Fibroblast of the aortic adventitia (primary cell): ENCODE measurements at regions not wholly inside any gene's neighbourhood (a gene's known extent, or its start where the extent isn't known, plus 50 kb on each side); places are given as distances from the start of the nearest gene placed in this dataset.

ENCODE experiments used
- DNase-seq: peaks from one replicate; pipeline ENCODE4 v3.0.0-alpha.2; 2010; ENCODE audit warnings: low read depth
- H3K4me3 ChIP-seq: 2 replicates; pipeline ENCODE4 v1.5.1; 2011; ENCODE audit warnings: low read depth, mild to moderate bottlenecking, control low read depth, low read length, moderate library complexity
- TF ChIP-seq, protein P1 (sequence below): IDR thresholded peaks from 2 replicates; pipeline ENCODE4 v1.5.1; 2011; ENCODE audit warnings: mild to moderate bottlenecking, low read length, control low read depth, inconsistent platforms; ENCODE audit not compliant: insufficient read depth

DNA sequence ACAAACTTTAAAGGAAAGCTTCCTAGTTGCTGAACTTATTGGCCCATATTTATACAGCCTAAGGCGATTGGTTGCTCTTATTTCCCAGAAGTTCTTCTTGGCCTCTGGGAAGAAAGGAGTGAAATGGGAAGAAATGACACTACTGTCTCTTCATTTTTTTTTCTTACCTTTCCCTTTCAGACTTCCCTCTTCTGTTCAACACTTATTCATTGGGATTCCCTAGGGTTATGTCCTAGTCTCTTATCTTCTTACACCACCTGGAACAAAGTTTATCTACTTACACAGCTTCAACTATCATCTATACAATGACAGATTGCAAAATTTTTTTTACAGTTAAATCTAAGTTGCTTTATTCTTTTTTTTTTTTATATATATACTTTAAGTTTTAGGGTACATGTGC is 68.0 kb downstream of the SNX12 start:
- TF ChIP-seq, protein P1, sequence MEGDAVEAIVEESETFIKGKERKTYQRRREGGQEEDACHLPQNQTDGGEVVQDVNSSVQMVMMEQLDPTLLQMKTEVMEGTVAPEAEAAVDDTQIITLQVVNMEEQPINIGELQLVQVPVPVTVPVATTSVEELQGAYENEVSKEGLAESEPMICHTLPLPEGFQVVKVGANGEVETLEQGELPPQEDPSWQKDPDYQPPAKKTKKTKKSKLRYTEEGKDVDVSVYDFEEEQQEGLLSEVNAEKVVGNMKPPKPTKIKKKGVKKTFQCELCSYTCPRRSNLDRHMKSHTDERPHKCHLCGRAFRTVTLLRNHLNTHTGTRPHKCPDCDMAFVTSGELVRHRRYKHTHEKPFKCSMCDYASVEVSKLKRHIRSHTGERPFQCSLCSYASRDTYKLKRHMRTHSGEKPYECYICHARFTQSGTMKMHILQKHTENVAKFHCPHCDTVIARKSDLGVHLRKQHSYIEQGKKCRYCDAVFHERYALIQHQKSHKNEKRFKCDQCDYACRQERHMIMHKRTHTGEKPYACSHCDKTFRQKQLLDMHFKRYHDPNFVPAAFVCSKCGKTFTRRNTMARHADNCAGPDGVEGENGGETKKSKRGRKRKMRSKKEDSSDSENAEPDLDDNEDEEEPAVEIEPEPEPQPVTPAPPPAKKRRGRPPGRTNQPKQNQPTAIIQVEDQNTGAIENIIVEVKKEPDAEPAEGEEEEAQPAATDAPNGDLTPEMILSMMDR: no peak
- DNase-seq: no peak
- H3K4me3 ChIP-seq: no peak overlapping the region

DNA sequence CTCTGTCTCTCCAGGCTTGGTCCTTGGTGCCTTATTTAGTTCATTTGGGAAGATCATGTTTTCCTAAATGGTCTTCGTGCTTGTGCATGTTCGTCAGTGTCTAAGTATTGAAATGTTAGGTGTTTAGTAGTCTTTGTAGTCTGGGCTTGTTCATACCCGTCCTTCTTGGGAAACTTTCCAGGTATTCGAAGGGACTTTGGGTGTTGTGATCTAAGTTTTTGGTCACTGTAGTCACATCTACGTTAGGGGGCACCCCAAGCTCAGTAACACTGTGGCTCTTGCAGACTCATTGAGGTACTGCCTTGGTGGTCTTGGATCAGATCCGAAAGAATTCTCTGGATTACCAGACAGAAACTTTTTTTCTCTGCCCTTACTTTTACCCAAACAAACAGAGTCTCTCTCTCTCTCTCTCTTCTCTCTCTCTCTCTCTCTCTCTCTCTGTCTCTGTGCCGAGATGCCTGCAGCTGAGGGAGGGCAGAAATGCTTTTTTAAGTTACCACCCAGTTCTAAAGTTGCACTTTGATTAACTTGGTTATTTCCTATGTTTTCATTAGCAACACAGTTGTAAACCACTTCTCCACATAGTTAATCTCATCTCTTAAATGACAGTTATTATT is 67.6 kb upstream of the SLC7A3 start:
- TF ChIP-seq, protein P1: peak; percentile 35
- peak; percentile 66 for DNase-seq
- H3K4me3 ChIP-seq: no peak overlapping the region

DNA sequence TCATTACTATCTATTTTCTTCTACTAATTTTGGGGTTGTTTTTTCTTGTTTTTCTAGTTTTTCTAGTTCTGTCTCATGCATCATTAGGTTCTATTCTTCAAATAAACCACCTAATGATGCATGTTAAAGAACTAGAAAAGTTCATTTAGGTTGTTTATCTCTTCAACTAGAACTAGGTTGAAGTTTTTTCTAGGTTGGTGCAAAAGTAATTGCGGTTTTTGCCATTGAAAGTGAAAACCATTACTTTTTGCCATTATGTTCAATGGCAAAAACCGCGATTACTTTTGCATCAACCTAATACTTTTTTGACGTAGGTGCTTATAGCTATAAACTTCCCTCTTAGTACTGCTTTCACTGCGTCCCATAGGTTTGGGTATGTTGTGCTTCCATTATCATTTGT is 64.4 kb upstream of the SLC7A3 start:
- H3K4me3 ChIP-seq: no peak overlapping the region
- no peak for DNase-seq
- TF ChIP-seq, protein P1: no peak

DNA sequence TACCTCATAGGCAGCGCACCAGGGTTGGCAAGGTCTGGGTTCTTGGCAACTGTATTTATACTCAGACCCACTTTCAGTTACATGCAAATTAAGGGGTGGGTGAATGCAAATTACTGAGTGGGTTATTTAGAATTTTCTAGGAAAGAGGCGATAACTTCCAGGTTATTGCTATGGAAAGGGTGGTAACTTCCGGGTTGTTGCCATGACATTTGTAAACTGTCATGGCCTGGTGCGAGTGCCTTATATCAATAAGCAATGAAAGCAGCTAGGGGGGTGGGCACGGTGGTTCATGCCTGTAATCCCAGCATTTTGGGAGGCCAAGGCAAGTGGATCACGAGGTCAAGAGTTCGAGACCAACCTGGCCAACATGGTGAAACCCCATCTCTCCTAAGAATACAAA is 57.5 kb upstream of the SLC7A3 start:
- DNase-seq: no peak
- TF ChIP-seq, protein P1: no peak
- no peak overlapping the region for H3K4me3 ChIP-seq
